ENCODE measurements at regions not wholly inside any gene's neighbourhood (a gene's known extent, or its start where the extent isn't known, plus 50 kb on each side); places are given as distances from the start of the nearest gene placed in this dataset.

- Histone ChIP-seq H3K4me2 (ENCODE audit: insufficient read depth, insufficient read length, low read length) (no peak overlapping the region), H4K91ac (ENCODE audit: insufficient read length, low read depth, low read length) (no peak overlapping the region), H2AK5ac (ENCODE audit: insufficient read length, low read length) (no peak overlapping the region), H4K20me1 (ENCODE audit: control insufficient read depth, insufficient read depth, insufficient read length) (no peaks in the 10 kb centered on the region), H2BK12ac (ENCODE audit: insufficient read length, low read depth, low read length) (no peak overlapping the region), H3K27ac (ENCODE audit: insufficient read length, low read depth, low read length) (no peak overlapping the region), H3K56ac (ENCODE audit: insufficient read length, low read depth, low read length) (no peak overlapping the region), H2BK120ac (ENCODE audit: low read depth, low read length, poor library complexity, severe bottlenecking) (no peak overlapping the region), H3K4ac (ENCODE audit: low read depth, low read length) (no peak overlapping the region), H2BK20ac (ENCODE audit: low read depth, low read length, poor library complexity, severe bottlenecking) (no peak overlapping the region), H3K79me1 (ENCODE audit: insufficient read depth, low read depth, low read length, poor library complexity, severe bottlenecking) (no peaks in the 10 kb centered on the region), H3K9ac (ENCODE audit: extremely low read depth, insufficient read length, low read length) (no peak overlapping the region), H2BK15ac (ENCODE audit: low read depth, low read length) (no peak overlapping the region), H3T11ph (ENCODE audit: low read length) (no peak overlapping the region), H3K9me3 (ENCODE audit: control insufficient read depth, low read depth, low read length) (no peaks in the 10 kb centered on the region), H3K4me1 (ENCODE audit: insufficient read depth, low read length) (no peaks in the 10 kb centered on the region), H3K23ac (ENCODE audit: insufficient read length, low read depth, low read length) (no peak overlapping the region), H2AFZ (ENCODE audit: low read length) (no peak overlapping the region), H4K8ac (replicated peaks; ENCODE audit: insufficient read length, low read depth, low read length) (no peak overlapping the region), H3K27me3 (ENCODE audit: insufficient read depth, low read length) (no peaks in the 10 kb centered on the region), H4K5ac (ENCODE audit: insufficient read length, low read depth, low read length) (no peak overlapping the region), H2BK5ac (ENCODE audit: insufficient read length, low read length) (no peak overlapping the region), H3K79me2 (ENCODE audit: insufficient read depth, low read length) (no peaks in the 10 kb centered on the region), H3K23me2 (ENCODE audit: insufficient read length, low read depth, low read length, poor library complexity, severe bottlenecking) (no peaks in the 10 kb centered on the region), H3K14ac (ENCODE audit: insufficient read depth, low read length) (no peak overlapping the region), H3K18ac (ENCODE audit: insufficient read length, low read depth, low read length) (no peak overlapping the region)
- TF ChIP-seq CTCF (conservative IDR thresholded peaks at IDR 0.05) = no peak
- no peak for DNase-seq
- Mint-ChIP-seq H3K4me1 (peaks cover 44 to 51% of the 10 kb centered on the region in 2 experiments), H3K27me3 (ENCODE audit: low read depth) (no peaks in the 10 kb centered on the region), H3K27ac (no peak overlapping the region), H3K36me3 (ENCODE audit: insufficient read depth in 1 of 3, low read depth in 3 of 3) (no peaks in the 10 kb centered on the region), H3K4me3 (no peak overlapping the region), H3K9me3 (no peaks in the 10 kb centered on the region)
- no CpG with 5 or more reads among the region's 2 CpGs for WGBS (ENCODE audit: extremely low coverage, insufficient read length, low lambda C conversion rate)
These were observed 427.9 kb downstream of the CD83 start for GRCh38 chr6:14545496-14545895.
